Gastroesophageal sphincter (tissue), 2 donors: ENCODE measurements at regions not wholly inside any gene's neighbourhood (a gene's known extent, or its start where the extent isn't known, plus 50 kb on each side); places are given as distances from the start of the nearest gene placed in this dataset.

ENCODE experiments used
- EP300 ChIP-seq: sonication (generic); formaldehyde crosslinking; IDR thresholded peaks from one replicate; pipeline ENCODE4 v1.6.1; 2017; ENCODE audit warnings: antibody characterized with exemption, mild to moderate bottlenecking
- POLR2A ChIP-seq, 2 donors: fragments of 450-650 bp; IDR thresholded peaks; one replicate each; pipeline ENCODE4 v1.6.1; 2017; ENCODE audit warnings: antibody characterized with exemption in 2 of 2, mild to moderate bottlenecking in 2 of 2, moderate library complexity in 1 of 2

DNA sequence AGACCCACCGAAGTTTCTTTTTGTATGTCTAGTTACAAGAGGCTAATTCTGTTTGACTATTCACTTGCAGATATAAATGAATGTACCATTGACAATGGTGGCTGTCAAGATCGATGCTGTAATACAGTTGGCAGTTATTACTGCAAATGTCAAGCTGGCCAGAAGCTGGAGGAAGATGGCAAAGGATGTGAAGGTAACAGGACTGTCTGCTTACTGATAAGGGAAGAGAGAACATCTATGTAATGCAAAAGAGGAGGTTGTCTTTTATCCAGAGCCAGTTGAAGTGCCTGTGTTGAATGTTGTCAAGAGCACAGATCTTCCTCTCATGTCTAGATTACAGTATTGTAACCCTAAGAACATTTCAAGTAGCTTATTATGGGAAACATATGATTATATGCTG is 549.5 kb upstream of the GOLIM4 start:
- TF ChIP-seq POLR2A (IDR thresholded peaks at IDR 0.05) = no peak
- no peak for TF ChIP-seq EP300
